Pancreas (tissue), 10 donors: ENCODE measurements at regions not wholly inside any gene's neighbourhood (a gene's known extent, or its start where the extent isn't known, plus 50 kb on each side); places are given as distances from the start of the nearest gene placed in this dataset.

Source experiments
- ATAC-seq, 4 donors: fragments of 200-7000 bp; cut with Tn5 transposase; one replicate each; pipeline versions ENCODE4 v1.8.0 to v1.9.1; 2020; ENCODE audit warnings: mild to moderate bottlenecking in 4 of 4, moderate library complexity in 4 of 4
- DNase-seq, 6 donors: peaks; one replicate each; pipeline ENCODE4 v3.0.0-alpha.2; 2020
- FAIRE-seq: peaks from 2 replicates; lab custom pipeline; 2012; peaks lifted over from hg19 to GRCh38; lab: Jason Lieb, UNC
- H3K27ac ChIP-seq, 4 donors: fragments of 200-600 bp; sonication (generic); 1 replicate in 3 of 4; 2 replicates in 1 of 4; pipeline versions ENCODE4 v1.5.0 to v1.8.0; 2020
- H3K27me3 ChIP-seq, 4 donors: fragments of 200-600 bp; one replicate each; pipeline ENCODE4 v1.8.0; 2021
- H3K36me3 ChIP-seq, 3 donors: fragments of 200-600 bp; sonication (generic) in 1 of 3; one replicate each; pipeline versions ENCODE4 v1.5.0 to v1.8.0; 2020 to 2021
- H3K4me1 ChIP-seq, 3 donors: fragments of 200-600 bp; one replicate each; pipeline ENCODE4 v1.8.0; 2021
- H3K4me3 ChIP-seq, 4 donors: fragments of 200-600 bp; sonication (generic) in 2 of 4; one replicate each; pipeline versions ENCODE4 v1.5.0 to v1.8.0; 2020 to 2021
- H3K9me3 ChIP-seq, 4 donors: fragments of 200-600 bp; one replicate each; pipeline ENCODE4 v1.8.0; 2021
- CTCF ChIP-seq, 4 donors: fragments of 200-600 bp; sonication (generic) in 3 of 4; IDR thresholded peaks; one replicate each; pipeline versions ENCODE4 v1.5.0 to v1.8.0; 2021; ENCODE audit warnings: antibody characterized with exemption in 4 of 4
- WGBS, 2 donors: extraction: QIAGEN DNeasy Blood & Tissue Kit; methylation state at CpG; one replicate each; pipeline ENCODE4 v1.1.7; 2013; 5-methylcytosine and 5-hydroxymethylcytosine counted together
- intact Hi-C, 3 donors: fragments of 100-400 bp; cut with DNase I; formaldehyde crosslinking; loops; one replicate each; pipeline versions ENCODE4 v1.11.1 to v1.14.2; 2022
- donor health status: healthy with polysubstance abuse.
- donor health status: DM: no; HTN: no; CAD: no; lungs with moderate emphysema.
- donor health status: DM: no; HTN: no; CAD: no.
- donor health status: control.
- donor health status: control.
- donor health status: Bipolar disorder and iron deficiency.
- donor health status: DM: yes; HTN: yes; CAD: no.
- donor health status: DM: no; HTN: no; CAD: no.
- donor health status: DM: no; HTN: no; CAD: no.
- donor health status: DM: yes; HTN: yes; CAD: no.

GRCh38 chr2:215705771-215706361 lies 270.0 kb upstream of the FN1 start:
- Histone ChIP-seq H3K36me3 (no peaks in the 10 kb centered on the region), H3K27ac (no peak overlapping the region), H3K4me3 (no peak overlapping the region), H3K9me3 (no peaks in the 10 kb centered on the region), H3K27me3 (no peaks in the 10 kb centered on the region), H3K4me1 (no peaks in the 10 kb centered on the region)
- no peak for DNase-seq
- intact Hi-C loops: no loop called here
- WGBS, 2 donors: 39 to 64% methylated on average over 2 of the region's 2 CpGs
- FAIRE-seq: no peak
- ATAC-seq: no peak
- no peak for TF ChIP-seq CTCF (IDR thresholded peaks at IDR 0.05)

GRCh38 chr2:215705281-215705680 lies 269.4 kb upstream of the FN1 start:
- DNase-seq (no peak), FAIRE-seq (no peak), ATAC-seq (no peak)
- Histone ChIP-seq H3K4me1 (no peaks in the 10 kb centered on the region), H3K27me3 (no peaks in the 10 kb centered on the region), H3K27ac (no peak overlapping the region), H3K36me3 (no peaks in the 10 kb centered on the region), H3K9me3 (no peaks in the 10 kb centered on the region), H3K4me3 (no peak overlapping the region)
- intact Hi-C loops: no loop called here
- TF ChIP-seq CTCF (IDR thresholded peaks at IDR 0.05): no peak
- 81 to 86% methylated on average over 2 of the region's 2 CpGs for WGBS, 2 donors

- Histone ChIP-seq H3K27ac (no peak overlapping the region), H3K9me3 (no peaks in the 10 kb centered on the region), H3K36me3 (no peaks in the 10 kb centered on the region), H3K4me1 (no peaks in the 10 kb centered on the region), H3K4me3 (no peak overlapping the region), H3K27me3 (no peaks in the 10 kb centered on the region)
- FAIRE-seq (no peak), DNase-seq (no peak), ATAC-seq (no peak)
- intact Hi-C loops: no loop called here
- TF ChIP-seq CTCF (IDR thresholded peaks at IDR 0.05): no peak
- WGBS, 2 donors: 48 to 55% methylated on average over 7 of the region's 7 CpGs
Measured at GRCh38 chr2:215702116-215702902, 266.4 kb upstream of the FN1 start.

- Histone ChIP-seq H3K4me1 (no peaks in the 10 kb centered on the region), H3K4me3 (no peak overlapping the region), H3K27ac (no peak overlapping the region), H3K36me3 (no peaks in the 10 kb centered on the region), H3K27me3 (no peaks in the 10 kb centered on the region), H3K9me3 (no peaks in the 10 kb centered on the region)
- no peak for DNase-seq
- WGBS, 2 donors: 72 to 87% methylated on average over 2 of the region's 2 CpGs
- FAIRE-seq: no peak
- TF ChIP-seq CTCF (IDR thresholded peaks at IDR 0.05): no peak
- intact Hi-C loops: no loop called here
- ATAC-seq: no peak
Measured at GRCh38 chr2:215699700-215700538, 264.1 kb upstream of the FN1 start.
